OCI-LY7 (cell line): ENCODE measurements at regions not wholly inside any gene's neighbourhood (a gene's known extent, or its start where the extent isn't known, plus 50 kb on each side); places are given as distances from the start of the nearest gene placed in this dataset.

Experiments used
- BruUV-seq: library from RNA; stranded (reverse); fragments of 400-500 nt; replicated peaks from 2 replicates; lab custom pipeline; 2021; lab: Mats Ljungman, UMichigan
- CTCF ChIA-PET: fragments of 300-600 bp; sonication (Branson Sonifier 250); formaldehyde crosslinking; loops from one replicate; lab custom pipeline; 2022; ENCODE audit warnings: antibody characterized with exemption; ENCODE audit not compliant: unreplicated experiment; lab: Charles Lee
- POLR2A ChIA-PET: fragments of 300-600 bp; sonication (Branson Sonifier 250); formaldehyde crosslinking; loops from one replicate; lab custom pipeline; 2022; ENCODE audit warnings: antibody characterized with exemption; lab: Charles Lee
- DNase-seq: peaks from one replicate; pipeline ENCODE4 v3.0.0-alpha.2; 2015; ENCODE audit warnings: low spot score
- H2AFZ ChIP-seq: fragments of 200-600 bp; sonication (generic), shearing (Covaris generic); 2 replicates; pipeline ENCODE4 v1.6.1; 2014; ENCODE audit warnings: mild to moderate bottlenecking, antibody characterized with exemption, low read length, moderate library complexity
- H3K27ac ChIP-seq: fragments of 200-600 bp; sonication (generic); 2 replicates; pipeline ENCODE4 v1.5.1; 2014; ENCODE audit warnings: mixed run types, low read depth, mild to moderate bottlenecking, moderate library complexity, low read length, inconsistent platforms; ENCODE audit not compliant: poor library complexity, severe bottlenecking
- H3K36me3 ChIP-seq: fragments of 200-600 bp; sonication (generic); 2 replicates; pipeline ENCODE4 v1.6.1; 2014; ENCODE audit warnings: mild to moderate bottlenecking, antibody characterized with exemption, low read length, moderate library complexity, mixed read lengths; ENCODE audit not compliant: insufficient read depth
- H3K4me1 ChIP-seq: fragments of 200-600 bp; sonication (generic); 2 replicates; pipeline ENCODE4 v1.5.1; 2014; ENCODE audit warnings: mild to moderate bottlenecking, low read length; ENCODE audit not compliant: insufficient read depth, poor library complexity, severe bottlenecking
- H3K4me2 ChIP-seq: fragments of 200-600 bp; sonication (generic); 2 replicates; pipeline ENCODE4 v1.6.1; 2014; ENCODE audit warnings: mild to moderate bottlenecking, low read length
- H3K4me3 ChIP-seq: fragments of 200-600 bp; sonication (generic); 2 replicates; pipeline ENCODE4 v1.5.1; 2014; ENCODE audit warnings: mild to moderate bottlenecking, low read depth, low read length; ENCODE audit not compliant: poor library complexity, severe bottlenecking
- H3K79me2 ChIP-seq: fragments of 200-600 bp; sonication (generic); 2 replicates; pipeline ENCODE4 v1.6.1; 2016; ENCODE audit warnings: low read depth, mild to moderate bottlenecking, low read length, moderate library complexity, mixed read lengths; ENCODE audit not compliant: insufficient read depth
- H3K9me2 ChIP-seq: fragments of 200-600 bp; sonication (generic); 2 replicates; pipeline ENCODE4 v1.6.1; 2016; ENCODE audit warnings: mild to moderate bottlenecking, low read length, mixed read lengths; ENCODE audit not compliant: insufficient read depth
- H3K9me3 ChIP-seq: fragments of 200-600 bp; sonication (generic); 2 replicates; pipeline ENCODE4 v1.6.1; 2014; ENCODE audit warnings: mild to moderate bottlenecking, mixed run types, low read length, mixed read lengths
- H4K20me1 ChIP-seq: fragments of 200-600 bp; sonication (generic); 2 replicates; pipeline ENCODE4 v1.6.1; 2014; ENCODE audit warnings: mild to moderate bottlenecking, antibody characterized with exemption, low read length, moderate library complexity, mixed read lengths; ENCODE audit not compliant: insufficient read depth
- EZH2phosphoT487 ChIP-seq: fragments of 200-600 bp; sonication (generic); IDR thresholded peaks from 2 replicates; pipeline ENCODE4 v1.6.1; 2018; ENCODE audit warnings: low read depth, borderline replicate concordance, mild to moderate bottlenecking, mixed run types, antibody characterized with exemption, low read length, moderate library complexity, mixed read lengths
- intact Hi-C: fragments of 100-400 bp; cut with micrococcal nuclease; formaldehyde crosslinking; loops from one replicate; pipeline ENCODE4 v1.10.0; 2022; ENCODE audit not compliant: unreplicated experiment
- TF ChIP-seq, protein P1 (sequence below): fragments of 200-600 bp; sonication (generic); conservative IDR thresholded peaks from 2 replicates; pipeline ENCODE4 v1.5.1; 2014; ENCODE audit warnings: mild to moderate bottlenecking, antibody characterized with exemption, low read length, moderate library complexity, mixed read lengths

GRCh38 chr2:239611222-239611795 lies 210.5 kb upstream of the HDAC4 start:
- no peaks in the 10 kb centered on the region for H3K9me2 ChIP-seq
- no peak overlapping the region for H3K4me2 ChIP-seq
- intact Hi-C loops, result no loop called here
- ChIA-PET CTCF (no interaction called here), POLR2A (no interaction called here)
- no peaks in the 10 kb centered on the region for H3K36me3 ChIP-seq
- BruUV-seq, result no TSS peak
- no peak for DNase-seq
- no peaks in the 10 kb centered on the region for H3K4me1 ChIP-seq
- no peaks in the 10 kb centered on the region for H4K20me1 ChIP-seq
- no peak for TF ChIP-seq EZH2phosphoT487
- TF ChIP-seq, protein P1, sequence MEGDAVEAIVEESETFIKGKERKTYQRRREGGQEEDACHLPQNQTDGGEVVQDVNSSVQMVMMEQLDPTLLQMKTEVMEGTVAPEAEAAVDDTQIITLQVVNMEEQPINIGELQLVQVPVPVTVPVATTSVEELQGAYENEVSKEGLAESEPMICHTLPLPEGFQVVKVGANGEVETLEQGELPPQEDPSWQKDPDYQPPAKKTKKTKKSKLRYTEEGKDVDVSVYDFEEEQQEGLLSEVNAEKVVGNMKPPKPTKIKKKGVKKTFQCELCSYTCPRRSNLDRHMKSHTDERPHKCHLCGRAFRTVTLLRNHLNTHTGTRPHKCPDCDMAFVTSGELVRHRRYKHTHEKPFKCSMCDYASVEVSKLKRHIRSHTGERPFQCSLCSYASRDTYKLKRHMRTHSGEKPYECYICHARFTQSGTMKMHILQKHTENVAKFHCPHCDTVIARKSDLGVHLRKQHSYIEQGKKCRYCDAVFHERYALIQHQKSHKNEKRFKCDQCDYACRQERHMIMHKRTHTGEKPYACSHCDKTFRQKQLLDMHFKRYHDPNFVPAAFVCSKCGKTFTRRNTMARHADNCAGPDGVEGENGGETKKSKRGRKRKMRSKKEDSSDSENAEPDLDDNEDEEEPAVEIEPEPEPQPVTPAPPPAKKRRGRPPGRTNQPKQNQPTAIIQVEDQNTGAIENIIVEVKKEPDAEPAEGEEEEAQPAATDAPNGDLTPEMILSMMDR, result no peak
- H3K4me3 ChIP-seq, result no peak overlapping the region
- no peaks in the 10 kb centered on the region for H3K9me3 ChIP-seq
- no peak overlapping the region for H3K27ac ChIP-seq
- no peaks in the 10 kb centered on the region for H3K79me2 ChIP-seq
- H2AFZ ChIP-seq, result no peak overlapping the region

DNA sequence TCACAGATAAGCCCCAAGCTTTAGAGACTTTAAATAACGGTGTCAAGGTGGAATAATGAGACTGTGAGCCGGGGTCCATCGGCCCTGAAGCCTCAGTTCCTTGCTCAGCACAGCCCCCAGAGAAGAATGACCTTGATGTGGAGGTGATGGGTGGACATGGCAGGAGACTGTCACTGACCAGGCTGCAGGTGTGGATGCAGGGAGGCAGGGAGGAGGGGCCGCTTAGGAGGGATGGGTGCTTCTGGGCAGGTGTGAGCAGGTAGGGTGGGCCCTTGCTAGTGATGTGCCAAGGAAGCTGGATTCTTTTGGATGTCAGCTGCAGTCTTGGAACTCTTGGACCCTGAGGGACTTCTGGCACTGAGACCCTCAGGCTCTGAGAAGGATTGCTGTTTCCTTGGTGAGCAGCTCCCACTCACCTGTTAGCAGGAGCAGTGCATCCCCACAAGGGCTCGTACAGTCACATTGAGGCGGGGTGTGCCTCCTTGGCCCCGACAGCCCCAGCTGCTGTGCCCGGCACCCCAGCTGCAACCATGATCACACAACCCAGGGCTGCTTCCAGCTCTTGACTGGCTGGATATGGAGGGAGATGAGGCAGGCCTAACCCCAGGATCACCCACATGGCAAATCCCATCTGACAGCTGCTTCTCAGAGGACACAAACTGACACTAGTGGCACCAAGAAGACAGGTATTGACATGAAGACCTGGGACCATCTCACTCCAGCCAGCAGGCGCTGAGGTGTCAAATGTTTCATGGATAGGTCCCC lies 209.8 kb upstream of the HDAC4 start:
- Histone ChIP-seq H3K4me3 (no peak overlapping the region), H3K79me2 (no peaks in the 10 kb centered on the region), H4K20me1 (no peaks in the 10 kb centered on the region), H3K9me3 (no peaks in the 10 kb centered on the region), H3K27ac (no peak overlapping the region), H3K9me2 (no peaks in the 10 kb centered on the region), H3K4me2 (no peak overlapping the region), H3K36me3 (no peaks in the 10 kb centered on the region), H2AFZ (no peak overlapping the region), H3K4me1 (no peaks in the 10 kb centered on the region)
- no TSS peak for BruUV-seq
- CTCF ChIA-PET, result no interaction called here
- POLR2A ChIA-PET, result no interaction called here
- no peak for DNase-seq
- TF ChIP-seq, protein P1, result no peak
- TF ChIP-seq EZH2phosphoT487, result no peak
- intact Hi-C loops, result no loop called here
